GM12878 (cell line): ENCODE measurements at regions not wholly inside any gene's neighbourhood (a gene's known extent, or its start where the extent isn't known, plus 50 kb on each side); places are given as distances from the start of the nearest gene placed in this dataset.

Experiments
- ATAC-seq: fragments of 200-7000 bp; cut with Tn5 transposase; 3 replicates; pipeline ENCODE4 v1.9.1; 2020; ENCODE audit warnings: mild to moderate bottlenecking, moderate library complexity
- BruUV-seq: library from RNA; stranded (reverse); fragments of 400-500 nt; replicated peaks from 2 replicates; lab custom pipeline; 2021; lab: Mats Ljungman, UMichigan
- CTCF ChIA-PET: fragments of 300-600 bp; sonication (Branson Sonifier 250); formaldehyde crosslinking; extraction: SDS; loops from one replicate; lab custom pipeline; 2021; ENCODE audit warnings: inconsistent platforms; lab: Yijun Ruan, JAX
- POLR2A ChIA-PET: fragments of 350-600 bp; formaldehyde crosslinking; extraction: SDS; loops from one replicate; lab custom pipeline; 2021; ENCODE audit warnings: inconsistent platforms; lab: Charles Lee
- RAD21 ChIA-PET: fragments of 300-600 bp; sonication (Branson Sonifier 250); formaldehyde crosslinking; loops from one replicate; lab custom pipeline; 2023; ENCODE audit warnings: antibody characterized with exemption; ENCODE audit not compliant: unreplicated experiment; lab: Charles Lee
- SMC1A ChIA-PET: fragments of 300-600 bp; sonication (Branson Sonifier 250); formaldehyde crosslinking; loops from one replicate; lab custom pipeline; 2023; ENCODE audit not compliant: unreplicated experiment, uncharacterized antibody; lab: Charles Lee
- DNase-seq: peaks from one replicate; pipeline ENCODE4 v3.0.0-alpha.2; 2011; ENCODE audit warnings: low read depth, low spot score
- FAIRE-seq: peaks from 3 replicates; lab custom pipeline; 2011; peaks lifted over from hg19 to GRCh38; lab: Jason Lieb, UNC
- H2AFZ ChIP-seq: 2 replicates; pipeline ENCODE4 v1.6.0; 2011; ENCODE audit warnings: low read depth, low read length, control low read depth; ENCODE audit not compliant: control insufficient read depth
- H3K27ac ChIP-seq: 2 replicates; pipeline ENCODE4 v1.5.1; 2011; ENCODE audit warnings: control low read depth; ENCODE audit not compliant: control insufficient read depth, insufficient read depth
- H3K27me3 ChIP-seq, 2 experiments: replicated peaks in 1 of 2; 2 replicates each; pipeline versions ENCODE4 v1.6.0 to v1.6.1; 2011; ENCODE audit warnings: low read length in 1 of 2; ENCODE audit not compliant: control insufficient read depth in 2 of 2, insufficient read depth in 2 of 2
- H3K36me3 ChIP-seq, 2 experiments: 2 replicates each; pipeline ENCODE4 v1.5.1; 2011; ENCODE audit warnings: low read length in 1 of 2; ENCODE audit not compliant: control insufficient read depth in 2 of 2, insufficient read depth in 2 of 2
- H3K4me1 ChIP-seq: 2 replicates; pipeline ENCODE4 v1.6.1; 2011; ENCODE audit warnings: mild to moderate bottlenecking, low read length, moderate library complexity, mixed read lengths; ENCODE audit not compliant: control insufficient read depth, insufficient read depth
- H3K4me2 ChIP-seq: 2 replicates; pipeline ENCODE4 v1.6.0; 2011; ENCODE audit warnings: control low read depth; ENCODE audit not compliant: control insufficient read depth, insufficient read depth
- H3K4me3 ChIP-seq: fragments of 200-600 bp; sonication (generic); 2 replicates; pipeline ENCODE4 v1.5.1; 2016
- H3K79me2 ChIP-seq: 2 replicates; pipeline ENCODE4 v1.6.0; 2011; ENCODE audit warnings: low read length; ENCODE audit not compliant: control insufficient read depth, insufficient read depth
- H3K9ac ChIP-seq: 2 replicates; pipeline ENCODE4 v1.8.0; 2011; ENCODE audit warnings: low read length, control low read depth, mixed read lengths; ENCODE audit not compliant: control insufficient read depth, insufficient read depth
- H3K9me3 ChIP-seq: replicated peaks from 3 replicates; pipeline ENCODE4 v1.5.1; 2011; ENCODE audit warnings: mild to moderate bottlenecking, low read length; ENCODE audit not compliant: control insufficient read depth, insufficient read depth
- H4K20me1 ChIP-seq: 2 replicates; pipeline ENCODE4 v1.6.0; 2011; ENCODE audit not compliant: control insufficient read depth, insufficient read depth
- CBFB ChIP-seq: IDR thresholded peaks from 2 replicates; pipeline ENCODE4 v1.6.1; 2016; ENCODE audit warnings: antibody characterized with exemption, low read depth
- CEBPB ChIP-seq, 2 experiments: fragments of 150-350 bp in 1 of 2; IDR thresholded peaks; 2 replicates each; pipeline ENCODE4 v1.6.1; 2012 to 2014; ENCODE audit warnings: low read depth in 2 of 2, low read length in 2 of 2, borderline replicate concordance in 1 of 2, inconsistent platforms in 1 of 2
- GATAD2B ChIP-seq: fragments of 450-650 bp; conservative IDR thresholded peaks from 2 replicates; pipeline ENCODE4 v1.6.1; 2017; ENCODE audit warnings: low read depth, mild to moderate bottlenecking, moderate library complexity
- NFYB ChIP-seq: IDR thresholded peaks from 2 replicates; pipeline ENCODE4 v1.6.1; 2011; ENCODE audit warnings: low read depth, mild to moderate bottlenecking, low read length, improper control_type of control experiment, moderate library complexity; ENCODE audit not compliant: insufficient read depth
- NRF1 ChIP-seq: conservative IDR thresholded peaks from 2 replicates; pipeline ENCODE4 v1.6.1; 2011; ENCODE audit warnings: mild to moderate bottlenecking, low read depth, low read length, improper control_type of control experiment
- PRDM15 ChIP-seq: fragments of 450-650 bp; formaldehyde crosslinking; IDR thresholded peaks from 2 replicates; pipeline ENCODE4 v1.4.0; 2020; ENCODE audit warnings: mild to moderate bottlenecking, moderate library complexity
- SREBF1 ChIP-seq: IDR thresholded peaks from 2 replicates; pipeline ENCODE4 v1.6.1; 2012; ENCODE audit warnings: mild to moderate bottlenecking, low read length
- ZNF592 ChIP-seq: fragments of 450-650 bp; IDR thresholded peaks from 2 replicates; pipeline ENCODE4 v1.6.1; 2017; ENCODE audit warnings: mild to moderate bottlenecking, moderate library complexity
- ZSCAN29 ChIP-seq: fragments of 450-650 bp; IDR thresholded peaks from 2 replicates; pipeline ENCODE4 v1.6.1; 2017; ENCODE audit warnings: mild to moderate bottlenecking, moderate library complexity
- WGBS: methylation state at CpG from one replicate; pipeline ENCODE4 v1.1.6; 2016; ENCODE audit warnings: low lambda C conversion rate; ENCODE audit not compliant: insufficient replicate concordance, insufficient coverage; ENCODE audit errors: missing lambda C conversion rate; 5-methylcytosine and 5-hydroxymethylcytosine counted together
- in situ Hi-C: fragments of 300-500 bp; cut with MboI; formaldehyde crosslinking; loops from 9 replicates; pipeline ENCODE4 v1.14.3; 2018; ENCODE audit warnings: mixed read lengths
- intact Hi-C: fragments of 100-400 bp; cut with micrococcal nuclease; formaldehyde crosslinking; loops from one replicate; pipeline ENCODE4 v1.14.2; 2022; ENCODE audit not compliant: unreplicated experiment

GRCh38 chr5:99771296-99771695 is 763.9 kb upstream of the FAM174A start:
- Histone ChIP-seq H3K9ac (no peak overlapping the region), H4K20me1 (no peaks in the 10 kb centered on the region), H3K9me3 (no peaks in the 10 kb centered on the region), H3K27ac (no peak overlapping the region), H3K79me2 (no peaks in the 10 kb centered on the region), H3K4me2 (no peak overlapping the region), H3K36me3 (no peaks in the 10 kb centered on the region), H2AFZ (no peak overlapping the region), H3K27me3 (no peaks in the 10 kb centered on the region), H3K4me1 (no peaks in the 10 kb centered on the region), H3K4me3 (no peak overlapping the region)
- RAD21 ChIA-PET = no interaction called here
- in situ Hi-C loops = no loop called here
- FAIRE-seq = no peak
- SMC1A ChIA-PET = no interaction called here
- intact Hi-C loops = no loop called here
- TF ChIP-seq CEBPB (IDR thresholded peaks at IDR 0.05; ENCODE audit: borderline replicate concordance in 1 of 2, low read depth in 2 of 2, low read length in 2 of 2) (no peak), NRF1 (no peak), CBFB (no peak), NFYB (no peak), ZSCAN29 (no peak), PRDM15 (no peak), GATAD2B (no peak), SREBF1 (no peak), ZNF592 (no peak)
- 92% methylated on average over 1 of the region's 1 CpG for WGBS
- BruUV-seq = no TSS peak
- no peak for ATAC-seq
- no peak for DNase-seq
- CTCF ChIA-PET = no interaction called here
- POLR2A ChIA-PET = no interaction called here
